Osteoblast (primary cell): ENCODE measurements at regions not wholly inside any gene's neighbourhood (a gene's known extent, or its start where the extent isn't known, plus 50 kb on each side); places are given as distances from the start of the nearest gene placed in this dataset.

Experiments used
- DNase-seq: peaks from one replicate; pipeline ENCODE4 v3.0.0; 2011; ENCODE audit warnings: low spot score, mixed read lengths; ENCODE audit not compliant: insufficient read length; ENCODE audit errors: missing footprints
- H2AFZ ChIP-seq: 2 replicates; pipeline ENCODE4 v1.6.0; 2011; ENCODE audit warnings: mild to moderate bottlenecking, low read length
- H3K27ac ChIP-seq: 2 replicates; pipeline ENCODE4 v1.5.1; 2011; ENCODE audit warnings: mild to moderate bottlenecking, low read depth, low read length, moderate library complexity
- H3K27me3 ChIP-seq: 2 replicates; pipeline ENCODE4 v1.6.0; 2012; ENCODE audit warnings: mild to moderate bottlenecking, control low read depth, inconsistent platforms, low read length, moderate library complexity; ENCODE audit not compliant: insufficient read depth
- H3K36me3 ChIP-seq: 2 replicates; pipeline ENCODE4 v1.5.1; 2011; ENCODE audit warnings: mild to moderate bottlenecking, low read length, control low read depth, moderate library complexity; ENCODE audit not compliant: insufficient read depth
- H3K4me1 ChIP-seq: 2 replicates; pipeline ENCODE4 v1.5.1; 2011; ENCODE audit warnings: mild to moderate bottlenecking, low read length, control low read depth, moderate library complexity; ENCODE audit not compliant: insufficient read depth
- H3K4me2 ChIP-seq: 2 replicates; pipeline ENCODE4 v1.6.0; 2011; ENCODE audit warnings: mild to moderate bottlenecking, low read length; ENCODE audit not compliant: insufficient read depth
- H3K4me3 ChIP-seq: fragments of 200-600 bp; sonication (generic); 3 replicates; pipeline ENCODE4 v1.5.1; 2012; ENCODE audit warnings: mild to moderate bottlenecking, low read length, inconsistent platforms; ENCODE audit not compliant: insufficient read depth
- H3K79me2 ChIP-seq: 2 replicates; pipeline ENCODE4 v1.6.0; 2012; ENCODE audit warnings: mild to moderate bottlenecking, low read length, control low read depth, inconsistent platforms; ENCODE audit not compliant: insufficient read depth
- H3K9me3 ChIP-seq: 2 replicates; pipeline ENCODE4 v1.5.1; 2011; ENCODE audit warnings: low read depth, low read length, control low read depth
- H4K20me1 ChIP-seq: 2 replicates; pipeline ENCODE4 v1.6.0; 2012; ENCODE audit warnings: mild to moderate bottlenecking, low read length, control low read depth; ENCODE audit not compliant: insufficient read depth
- TF ChIP-seq, protein P1 (sequence below): IDR thresholded peaks from 2 replicates; pipeline ENCODE4 v1.5.1; 2011; ENCODE audit warnings: mild to moderate bottlenecking, low read depth, low read length, moderate library complexity; ENCODE audit errors: extremely low read depth

DNA sequence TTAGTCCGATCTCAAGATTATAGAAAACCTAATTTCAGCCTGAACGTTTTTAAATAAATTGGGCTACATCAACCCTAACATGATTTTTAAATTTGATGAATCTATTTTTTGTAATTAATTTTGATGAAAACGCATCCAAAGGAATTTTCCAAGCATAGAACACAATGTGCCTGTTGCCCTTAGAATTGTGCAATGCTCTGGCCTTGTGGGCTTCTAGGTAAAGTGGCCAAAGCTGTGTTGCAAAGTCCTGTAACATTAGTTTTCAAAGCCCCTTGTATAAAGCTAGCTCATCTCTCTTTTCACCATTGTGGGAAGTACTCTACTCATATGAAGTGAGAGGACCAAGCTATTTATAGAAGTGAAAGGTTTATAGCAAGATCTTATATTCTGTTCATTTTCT is 138.4 kb upstream of the PRPS1L1 start:
- TF ChIP-seq, protein P1, sequence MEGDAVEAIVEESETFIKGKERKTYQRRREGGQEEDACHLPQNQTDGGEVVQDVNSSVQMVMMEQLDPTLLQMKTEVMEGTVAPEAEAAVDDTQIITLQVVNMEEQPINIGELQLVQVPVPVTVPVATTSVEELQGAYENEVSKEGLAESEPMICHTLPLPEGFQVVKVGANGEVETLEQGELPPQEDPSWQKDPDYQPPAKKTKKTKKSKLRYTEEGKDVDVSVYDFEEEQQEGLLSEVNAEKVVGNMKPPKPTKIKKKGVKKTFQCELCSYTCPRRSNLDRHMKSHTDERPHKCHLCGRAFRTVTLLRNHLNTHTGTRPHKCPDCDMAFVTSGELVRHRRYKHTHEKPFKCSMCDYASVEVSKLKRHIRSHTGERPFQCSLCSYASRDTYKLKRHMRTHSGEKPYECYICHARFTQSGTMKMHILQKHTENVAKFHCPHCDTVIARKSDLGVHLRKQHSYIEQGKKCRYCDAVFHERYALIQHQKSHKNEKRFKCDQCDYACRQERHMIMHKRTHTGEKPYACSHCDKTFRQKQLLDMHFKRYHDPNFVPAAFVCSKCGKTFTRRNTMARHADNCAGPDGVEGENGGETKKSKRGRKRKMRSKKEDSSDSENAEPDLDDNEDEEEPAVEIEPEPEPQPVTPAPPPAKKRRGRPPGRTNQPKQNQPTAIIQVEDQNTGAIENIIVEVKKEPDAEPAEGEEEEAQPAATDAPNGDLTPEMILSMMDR = no peak
- Histone ChIP-seq H3K36me3 (no peaks in the 10 kb centered on the region), H3K27me3 (no peaks in the 10 kb centered on the region), H3K4me1 (no peaks in the 10 kb centered on the region), H3K4me2 (no peak overlapping the region), H3K4me3 (no peak overlapping the region), H2AFZ (no peak overlapping the region), H3K27ac (no peak overlapping the region), H3K79me2 (no peaks in the 10 kb centered on the region), H4K20me1 (no peaks in the 10 kb centered on the region), H3K9me3 (no peaks in the 10 kb centered on the region)
- DNase-seq = peak; percentile 13

DNA sequence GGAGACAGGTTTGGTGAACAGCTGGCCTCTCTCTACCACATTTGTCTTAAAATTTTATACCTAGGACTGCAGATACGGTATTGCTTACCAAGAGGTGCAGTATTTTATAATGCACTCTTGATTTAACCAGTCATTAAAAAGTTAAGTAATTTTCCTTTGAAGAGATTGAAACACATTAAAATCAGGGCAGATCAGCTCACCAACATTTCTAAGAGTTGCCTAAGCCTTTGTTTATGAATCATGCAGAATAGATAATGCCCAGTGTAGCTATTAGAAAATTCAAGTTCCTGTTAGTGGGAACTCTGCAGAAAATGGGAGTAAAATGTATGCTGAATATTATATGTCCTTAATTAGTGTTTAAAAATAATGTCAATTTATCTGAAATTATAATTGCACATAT is 140.2 kb upstream of the PRPS1L1 start:
- H3K27me3 ChIP-seq = no peaks in the 10 kb centered on the region
- no peak overlapping the region for H3K4me2 ChIP-seq
- no peak overlapping the region for H2AFZ ChIP-seq
- no peaks in the 10 kb centered on the region for H3K9me3 ChIP-seq
- DNase-seq = no peak
- TF ChIP-seq, protein P1 = no peak
- no peaks in the 10 kb centered on the region for H3K4me1 ChIP-seq
- H4K20me1 ChIP-seq = no peaks in the 10 kb centered on the region
- H3K36me3 ChIP-seq = no peaks in the 10 kb centered on the region
- no peak overlapping the region for H3K4me3 ChIP-seq
- no peaks in the 10 kb centered on the region for H3K79me2 ChIP-seq
- H3K27ac ChIP-seq = no peak overlapping the region

DNA sequence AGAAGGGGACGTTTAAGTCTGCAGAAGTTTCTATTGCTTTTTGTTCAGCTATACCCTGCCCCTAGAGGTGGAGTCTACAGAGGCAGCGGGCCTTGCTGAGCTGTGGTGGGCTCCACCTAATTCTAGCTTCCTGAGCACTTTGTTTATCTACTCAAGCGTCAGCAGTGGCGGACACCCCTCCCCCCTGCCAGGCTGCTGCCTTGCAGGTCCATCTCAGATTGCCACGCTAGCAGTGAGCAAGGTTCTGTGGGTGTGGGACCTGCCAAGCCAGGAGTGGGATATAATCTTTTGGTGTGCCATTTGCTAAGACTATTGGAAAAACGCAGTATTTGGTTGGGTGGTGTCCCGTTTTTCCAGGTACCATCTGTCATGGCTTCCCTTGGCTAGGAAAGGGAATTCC is 147.3 kb upstream of the PRPS1L1 start:
- Histone ChIP-seq H2AFZ (no peak overlapping the region), H3K79me2 (no peaks in the 10 kb centered on the region), H3K4me1 (no peaks in the 10 kb centered on the region), H3K27me3 (no peaks in the 10 kb centered on the region), H3K4me2 (no peak overlapping the region), H3K9me3 (no peaks in the 10 kb centered on the region), H3K4me3 (no peak overlapping the region), H4K20me1 (no peaks in the 10 kb centered on the region), H3K36me3 (no peaks in the 10 kb centered on the region), H3K27ac (no peak overlapping the region)
- no peak for DNase-seq
- TF ChIP-seq, protein P1 = no peak

DNA sequence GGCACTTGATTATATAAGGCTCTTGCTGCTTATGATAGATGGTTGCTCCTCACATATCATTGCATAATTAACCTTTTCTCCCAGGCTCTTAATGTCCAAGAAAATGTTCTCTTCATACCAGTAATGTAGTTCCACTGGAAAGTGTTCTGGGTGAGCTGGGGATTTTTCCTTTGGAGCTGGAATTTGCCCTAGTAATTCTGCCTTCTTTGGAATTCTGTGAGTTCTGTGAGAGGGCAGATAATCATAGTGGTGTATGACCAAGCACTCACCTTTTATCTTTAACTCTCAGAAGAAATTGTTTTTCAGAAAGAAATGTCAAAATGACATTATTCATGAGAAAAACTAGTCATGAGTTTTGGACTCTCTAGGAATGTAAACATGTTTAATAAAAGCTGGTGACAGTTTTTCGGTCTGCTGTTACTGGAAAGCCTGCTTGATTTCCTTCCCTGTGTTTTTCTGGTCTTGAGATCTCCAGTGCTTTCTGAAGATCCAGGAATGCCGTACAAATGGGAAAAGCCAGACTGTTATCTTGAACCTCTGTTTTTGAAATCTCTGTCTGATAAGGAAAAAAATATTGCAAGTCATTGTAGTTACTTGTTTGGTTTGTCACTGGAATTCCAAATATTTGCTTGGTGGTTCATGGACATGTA is 148.3 kb upstream of the PRPS1L1 start:
- H3K4me2 ChIP-seq = no peak overlapping the region
- H3K4me3 ChIP-seq = no peak overlapping the region
- H3K36me3 ChIP-seq = no peaks in the 10 kb centered on the region
- no peak overlapping the region for H3K27ac ChIP-seq
- no peak for DNase-seq
- H2AFZ ChIP-seq = no peak overlapping the region
- TF ChIP-seq, protein P1 = no peak
- H3K27me3 ChIP-seq = no peaks in the 10 kb centered on the region
- H3K4me1 ChIP-seq = no peaks in the 10 kb centered on the region
- no peaks in the 10 kb centered on the region for H3K9me3 ChIP-seq
- H4K20me1 ChIP-seq = no peaks in the 10 kb centered on the region
- no peaks in the 10 kb centered on the region for H3K79me2 ChIP-seq
